Kidney epithelial cell (primary cell): ENCODE measurements at regions not wholly inside any gene's neighbourhood (a gene's known extent, or its start where the extent isn't known, plus 50 kb on each side); places are given as distances from the start of the nearest gene placed in this dataset.

Experiments
- DNase-seq: peaks from one replicate; pipeline ENCODE4 v3.0.0-alpha.2; 2010; ENCODE audit warnings: low read depth
- H3K27me3 ChIP-seq: 2 replicates; pipeline ENCODE4 v1.6.0; 2011; ENCODE audit warnings: low read length; ENCODE audit not compliant: control insufficient read depth, insufficient read depth
- H3K36me3 ChIP-seq: 2 replicates; pipeline ENCODE4 v1.5.1; 2011; ENCODE audit warnings: low read length; ENCODE audit not compliant: control insufficient read depth, insufficient read depth
- H3K4me3 ChIP-seq: 2 replicates; pipeline ENCODE4 v1.5.1; 2011; ENCODE audit warnings: low read depth, mild to moderate bottlenecking, control low read depth, low read length
- CTCF ChIP-seq: IDR thresholded peaks from 2 replicates; pipeline ENCODE4 v1.5.1; 2011; ENCODE audit warnings: mild to moderate bottlenecking, moderate library complexity, low read length, control low read depth, inconsistent platforms; ENCODE audit not compliant: insufficient read depth, poor library complexity, severe bottlenecking

- Histone ChIP-seq H3K36me3 (no peaks in the 10 kb centered on the region), H3K27me3 (no peaks in the 10 kb centered on the region), H3K4me3 (no peak overlapping the region)
- DNase-seq, result peak; percentile 10
- TF ChIP-seq CTCF, result peak; percentile 66
These were observed 85.6 kb downstream of the CD8B2 start for GRCh38 chr2:106572541-106573450.

DNA sequence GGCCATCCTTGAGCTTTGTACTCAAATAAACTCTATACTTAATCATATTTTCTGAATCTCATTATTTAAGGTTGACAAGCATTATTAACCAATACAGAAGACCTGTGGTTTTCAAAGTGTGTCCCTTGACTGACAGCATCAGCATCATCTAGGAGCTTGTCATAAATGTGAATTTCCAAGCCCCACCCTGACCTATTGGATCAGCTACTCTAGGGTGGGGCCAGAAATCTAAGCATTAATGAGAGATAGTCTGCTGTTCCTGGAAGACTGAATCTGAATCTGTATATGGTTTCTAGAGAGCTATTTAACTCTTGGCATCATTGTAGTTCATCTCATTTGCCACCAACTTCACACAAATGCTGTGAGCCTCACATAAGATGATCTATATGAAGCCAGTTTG, 86.6 kb downstream of the CD8B2 start:
- Histone ChIP-seq H3K36me3 (no peaks in the 10 kb centered on the region), H3K27me3 (no peaks in the 10 kb centered on the region), H3K4me3 (no peak overlapping the region)
- TF ChIP-seq CTCF, result no peak
- no peak for DNase-seq

GRCh38 chr2:106575955-106576354, 88.8 kb downstream of the CD8B2 start:
- H3K27me3 ChIP-seq, result peaks cover 3% of the 10 kb centered on the region
- no peaks in the 10 kb centered on the region for H3K36me3 ChIP-seq
- no peak for TF ChIP-seq CTCF
- peak; percentile 86 for DNase-seq
- H3K4me3 ChIP-seq, result no peak overlapping the region

DNA sequence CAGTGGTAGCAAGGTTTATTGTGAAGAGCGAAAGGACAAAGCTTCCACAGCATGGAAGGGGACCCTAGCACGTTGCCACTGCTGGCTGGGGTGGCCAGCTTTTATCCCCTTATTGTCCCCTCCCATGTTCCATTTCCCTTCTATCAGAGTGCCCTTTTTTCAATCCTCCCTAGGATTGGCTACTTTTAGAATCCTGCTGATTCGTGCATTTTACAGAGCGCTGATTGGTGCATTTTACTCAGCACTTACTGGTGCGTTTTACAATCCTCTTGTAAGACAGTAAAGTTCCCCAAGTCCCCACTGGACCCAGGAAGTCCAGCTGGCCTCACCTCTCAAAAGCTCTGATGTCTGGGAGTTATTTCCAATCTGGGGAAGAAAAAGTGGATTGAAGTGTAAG, 90.1 kb downstream of the CD8B2 start:
- no peak for TF ChIP-seq CTCF
- Histone ChIP-seq H3K4me3 (no peak overlapping the region), H3K36me3 (no peaks in the 10 kb centered on the region), H3K27me3 (peaks cover 12% of the 10 kb centered on the region)
- no peak for DNase-seq

- no peaks in the 10 kb centered on the region for H3K36me3 ChIP-seq
- H3K4me3 ChIP-seq, result no peak overlapping the region
- no peak for TF ChIP-seq CTCF
- DNase-seq, result no peak
- peaks cover 24% of the 10 kb centered on the region for H3K27me3 ChIP-seq
These were observed 92.6 kb downstream of the CD8B2 start for GRCh38 chr2:106579750-106580197.

DNA sequence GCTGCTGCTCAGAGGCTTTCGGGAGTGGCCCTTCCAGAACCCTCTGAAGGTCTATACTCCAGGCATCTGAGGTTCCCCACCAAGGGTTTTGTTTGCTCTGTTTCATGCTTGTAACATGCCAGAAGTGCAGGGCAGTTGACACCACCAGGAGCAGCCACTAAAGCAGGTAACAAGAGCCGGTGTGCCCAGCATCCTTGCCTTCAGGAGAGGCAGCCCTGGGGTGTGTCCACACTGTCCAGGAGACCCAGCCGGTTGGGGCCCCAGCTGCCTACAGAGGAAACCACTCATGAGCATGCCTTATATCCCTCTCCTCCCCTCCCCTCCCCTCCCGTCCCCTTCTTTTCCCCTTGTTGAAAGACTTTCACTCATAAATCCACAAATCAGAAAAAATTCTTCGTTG, 93.1 kb downstream of the CD8B2 start:
- no peaks in the 10 kb centered on the region for H3K36me3 ChIP-seq
- peaks cover 25% of the 10 kb centered on the region for H3K27me3 ChIP-seq
- DNase-seq, result no peak
- no peak for TF ChIP-seq CTCF
- no peak overlapping the region for H3K4me3 ChIP-seq
